T-helper 1 cell treated with Interleukin-12 subunit alpha and Interleukin-12 subunit beta and Interleukin-4 antibody, amounts not matched to agents 30 ng/mL and 1 ng/mL, for 36 hours (primary cell): ENCODE measurements at regions not wholly inside any gene's neighbourhood (a gene's known extent, or its start where the extent isn't known, plus 50 kb on each side); places are given as distances from the start of the nearest gene placed in this dataset.

ENCODE experiments used
- intact Hi-C: fragments of 100-400 bp; cut with micrococcal nuclease; formaldehyde crosslinking; loops from one replicate; pipeline ENCODE4 v1.15.1; 2024

- intact Hi-C loops: no loop called here
Observed at GRCh38 chr5:51449026-51449425, 65.8 kb downstream of the ISL1 start.

DNA sequence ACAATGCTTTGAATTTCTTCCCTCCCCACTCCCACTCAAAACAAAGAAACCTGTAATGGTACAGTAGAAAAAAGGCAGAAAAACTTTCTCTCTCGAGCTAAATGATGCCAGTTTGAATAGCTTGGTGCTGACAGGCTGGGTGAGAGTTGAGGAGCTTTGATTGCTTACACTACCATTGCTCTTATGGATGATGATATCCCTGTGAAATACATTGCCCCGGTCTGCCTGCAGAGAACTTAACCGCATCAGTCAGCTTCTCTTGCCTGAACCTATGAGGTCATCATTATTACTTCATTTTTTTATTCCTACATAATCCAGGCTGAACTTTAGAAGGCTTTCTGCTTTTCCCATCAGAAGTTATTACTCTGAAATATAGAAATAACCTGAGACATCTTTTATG is 69.3 kb downstream of the ISL1 start:
- intact Hi-C loops: no loop called here

DNA sequence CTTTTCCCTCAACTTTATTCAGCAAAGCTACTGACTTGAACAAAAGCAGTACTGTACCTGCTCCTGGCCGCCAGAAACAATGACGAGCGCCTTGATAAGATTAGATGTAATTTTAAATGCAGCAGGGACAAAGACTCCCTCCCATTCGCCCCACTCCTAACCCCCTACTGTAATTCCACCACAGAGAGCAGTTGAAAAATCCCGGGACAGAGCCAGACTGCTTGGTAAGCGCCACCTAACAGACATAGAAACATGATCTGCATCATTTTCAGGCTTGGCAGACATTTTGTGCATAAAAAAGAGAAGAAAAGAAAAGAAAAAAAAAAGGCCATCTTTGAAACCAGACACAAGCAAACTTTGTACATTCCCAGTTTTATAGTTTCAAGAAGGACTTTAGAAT is 81.9 kb downstream of the ISL1 start:
- intact Hi-C loops: no loop called here

- intact Hi-C loops: no loop called here
Observed at GRCh38 chr5:51466214-51466613, 83.0 kb downstream of the ISL1 start.

DNA sequence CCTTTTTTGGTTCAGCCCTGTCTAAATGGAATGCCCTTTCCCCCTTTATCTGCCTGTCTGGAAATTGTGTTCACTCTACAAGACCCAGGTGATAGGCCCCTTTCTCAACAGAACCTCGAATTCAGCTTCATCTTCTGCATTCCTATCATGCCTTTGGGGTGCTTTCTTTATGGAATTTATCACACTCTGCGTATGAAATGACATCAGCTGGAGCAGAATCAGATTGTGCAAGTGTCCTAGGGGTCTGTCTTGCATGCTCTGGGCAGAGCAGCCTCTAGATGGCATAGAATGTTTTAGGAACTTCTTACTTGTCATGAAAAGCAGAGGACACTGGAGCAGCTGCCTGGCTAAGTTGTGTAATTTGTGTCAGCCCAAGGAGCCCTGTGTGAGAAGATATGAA is 84.9 kb downstream of the ISL1 start:
- intact Hi-C loops: no loop called here

DNA sequence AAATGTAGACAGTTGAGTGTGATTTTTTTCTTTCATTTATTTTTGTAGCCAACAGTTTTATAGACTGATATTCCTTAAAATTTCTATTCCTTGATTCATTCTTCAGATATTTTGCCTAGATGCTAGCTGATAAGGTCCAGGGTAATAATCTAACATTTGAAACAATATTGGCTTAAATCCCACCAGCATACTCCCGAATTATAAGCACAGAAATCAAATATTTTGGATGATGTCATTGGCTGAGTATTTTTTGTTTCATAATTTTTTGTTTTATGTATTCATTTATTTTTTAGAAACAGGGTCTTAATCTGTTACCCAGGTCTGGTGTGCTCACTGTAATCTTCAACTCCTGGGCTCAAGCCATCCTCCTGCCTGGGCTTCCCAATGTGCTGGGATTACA is 88.4 kb downstream of the ISL1 start:
- intact Hi-C loops: no loop called here

- intact Hi-C loops: no loop called here
Observed at GRCh38 chr5:51472472-51472871, 89.2 kb downstream of the ISL1 start.

- intact Hi-C loops: no loop called here
Observed at GRCh38 chr5:51475628-51476027, 92.4 kb downstream of the ISL1 start.

- intact Hi-C loops: no loop called here
Observed at GRCh38 chr5:51476431-51476830, 93.2 kb downstream of the ISL1 start.

DNA sequence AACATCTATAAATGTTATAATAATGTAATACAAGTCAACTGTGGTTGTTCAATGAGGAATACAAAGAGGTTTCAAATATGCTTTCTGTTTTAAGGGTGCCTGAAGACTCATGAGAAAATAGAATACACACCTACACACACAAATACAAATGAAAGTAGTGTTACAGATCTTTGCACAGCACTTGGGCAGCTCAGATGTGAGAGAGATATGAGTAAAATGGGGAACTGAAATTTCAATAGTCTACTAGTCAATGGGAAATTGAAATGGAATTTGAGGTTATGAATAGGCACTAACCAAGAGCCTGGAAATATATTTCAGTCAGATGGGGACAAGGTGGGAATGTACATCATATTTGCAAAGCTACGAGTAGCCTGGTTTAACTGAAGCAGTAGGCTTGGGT is 96.6 kb downstream of the ISL1 start:
- intact Hi-C loops: loop anchor here (5.0 kb wide), 1 partner anchor 48 kb away; no protein-coding TSS in a partner anchor

DNA sequence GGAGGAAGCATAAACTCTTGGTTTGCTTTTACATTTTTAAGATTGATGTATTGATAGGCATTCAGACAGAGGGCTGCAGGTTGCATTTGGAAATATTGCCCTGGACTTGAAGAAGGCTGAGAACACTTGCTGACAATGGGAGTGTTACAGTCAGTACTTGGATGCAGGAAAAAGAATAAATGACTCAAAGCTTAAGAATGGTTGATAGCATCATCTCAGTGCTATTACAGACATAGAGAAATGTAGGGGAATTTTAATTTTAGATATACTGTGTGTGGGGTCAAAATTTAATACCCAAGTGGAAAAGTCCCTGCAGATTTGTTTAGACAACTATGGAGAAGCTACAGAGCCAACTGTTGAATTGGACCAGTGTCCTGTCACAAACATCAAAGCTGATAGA is 101.1 kb downstream of the ISL1 start:
- intact Hi-C loops: loop anchor here (5.0 kb wide), 1 partner anchor 52 kb away; no protein-coding TSS in a partner anchor

- intact Hi-C loops: no loop called here
Observed at GRCh38 chr5:51486158-51486557, 102.9 kb downstream of the ISL1 start.

- intact Hi-C loops: no loop called here
Observed at GRCh38 chr5:51487952-51488351, 104.7 kb downstream of the ISL1 start.

DNA sequence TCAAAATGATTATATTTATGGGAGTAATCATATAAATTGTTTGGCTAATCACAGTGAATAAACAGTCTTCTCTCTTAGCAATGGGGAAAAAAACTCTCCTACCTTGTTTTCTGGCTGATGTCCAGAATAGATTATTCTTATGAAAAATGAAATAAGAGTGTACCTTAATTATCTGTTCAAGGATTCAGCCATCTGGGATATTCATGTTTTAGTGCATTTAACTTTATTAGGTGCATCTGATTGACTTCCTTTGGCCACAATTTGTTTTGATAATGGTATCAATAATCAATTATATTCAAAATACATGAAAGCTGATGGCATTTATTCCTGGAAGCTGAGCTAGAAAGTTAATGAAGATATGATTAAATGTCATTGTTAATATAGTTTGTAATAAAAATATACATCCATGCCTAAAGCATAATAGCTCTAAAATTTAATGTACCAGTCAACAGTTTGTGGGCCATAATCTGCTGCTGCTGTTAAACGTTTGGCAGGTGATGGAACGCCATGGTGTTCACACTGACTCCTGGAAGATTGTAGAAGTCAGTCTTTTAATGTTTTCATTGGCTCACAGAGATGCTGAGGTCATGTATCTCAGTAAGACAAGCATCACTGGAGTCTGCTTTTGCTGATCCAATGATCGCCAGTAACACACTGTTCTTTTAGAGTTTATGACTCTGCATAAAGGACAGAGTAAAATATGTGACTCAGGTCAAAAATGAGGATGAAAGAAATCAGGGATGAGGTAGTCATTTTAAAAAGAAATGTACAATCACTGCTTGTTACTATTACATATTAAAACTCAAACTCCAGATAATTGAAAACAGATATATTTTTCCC is 105.8 kb downstream of the ISL1 start:
- intact Hi-C loops: no loop called here

DNA sequence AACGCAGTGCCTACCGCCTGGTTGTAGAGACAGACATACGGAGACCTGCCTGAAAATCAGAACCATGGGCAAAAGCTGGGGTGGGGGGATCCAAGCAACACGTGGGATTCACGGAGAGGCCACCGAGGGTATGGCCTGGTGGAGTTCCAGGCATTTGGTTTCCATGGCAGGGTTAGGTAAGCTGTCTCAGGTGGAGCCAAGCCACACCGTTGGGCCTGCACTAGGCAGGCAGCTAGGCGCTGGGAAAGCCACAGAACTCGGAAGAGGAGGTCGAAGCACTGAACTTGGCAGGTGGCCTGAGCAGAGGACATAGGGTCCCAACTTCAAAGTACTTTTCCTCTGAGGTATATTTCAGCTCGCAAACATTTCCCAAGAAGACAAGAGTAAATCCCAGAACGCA is 111.6 kb downstream of the ISL1 start:
- intact Hi-C loops: no loop called here

DNA sequence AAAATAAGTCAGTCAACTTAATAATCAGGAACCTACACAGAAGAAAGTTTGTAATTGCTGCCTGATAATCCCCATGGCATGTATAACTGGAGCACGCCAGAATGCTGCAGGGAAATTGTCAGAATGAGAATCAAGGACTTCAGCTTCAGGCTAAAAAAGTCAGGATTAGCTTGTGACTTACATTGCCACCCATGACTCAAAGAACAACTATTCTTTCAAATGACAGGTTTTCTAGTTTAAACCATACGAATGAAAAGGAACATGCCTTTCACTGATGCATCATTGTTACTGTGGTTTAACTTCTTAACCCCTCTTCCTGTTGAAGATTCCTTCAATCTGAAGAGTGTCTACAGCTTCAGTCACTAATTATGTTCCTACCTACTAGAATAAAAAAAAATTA is 112.4 kb downstream of the ISL1 start:
- intact Hi-C loops: no loop called here

DNA sequence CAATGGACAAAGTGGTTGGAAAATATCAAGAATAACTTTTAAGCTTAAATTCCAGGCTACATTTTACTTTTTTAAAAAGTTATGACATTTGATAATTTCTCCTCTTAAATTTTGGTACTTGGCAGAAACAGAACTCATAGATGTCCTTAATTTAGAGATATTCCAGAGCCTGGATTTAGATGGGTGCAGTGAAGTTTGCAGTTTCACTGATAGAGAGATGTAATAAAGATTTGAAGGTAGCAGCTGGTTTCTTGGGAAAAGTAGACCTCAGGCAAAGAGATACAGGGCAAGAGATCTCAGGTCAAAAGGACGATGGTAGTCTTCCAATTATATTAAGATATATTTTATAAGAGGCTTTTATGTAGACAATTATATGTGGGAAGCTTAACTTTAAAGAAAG is 134.6 kb downstream of the ISL1 start:
- intact Hi-C loops: no loop called here

GRCh38 chr5:51518607-51519006 is 135.4 kb downstream of the ISL1 start:
- intact Hi-C loops: no loop called here

DNA sequence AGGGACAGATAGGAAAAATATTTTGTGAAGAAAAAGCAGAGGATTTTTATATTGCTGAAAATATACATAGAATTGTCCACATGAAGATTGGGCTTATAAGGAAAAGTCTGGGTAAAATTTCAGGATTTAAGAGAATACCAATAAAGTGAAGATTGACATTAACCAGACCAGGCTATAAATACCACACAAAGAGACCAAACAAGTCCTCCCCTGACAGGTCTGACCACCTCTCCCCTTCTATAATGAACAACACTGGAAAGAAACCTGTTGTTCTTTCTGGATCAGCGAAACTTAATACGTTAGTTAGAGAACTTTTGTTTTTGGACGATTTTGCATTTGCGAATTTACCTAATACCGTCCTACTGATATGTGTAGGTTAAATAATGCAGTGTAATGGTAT is 138.3 kb downstream of the ISL1 start:
- intact Hi-C loops: loop anchor here (5.0 kb wide), 1 partner anchor 46 kb away; no protein-coding TSS in a partner anchor

DNA sequence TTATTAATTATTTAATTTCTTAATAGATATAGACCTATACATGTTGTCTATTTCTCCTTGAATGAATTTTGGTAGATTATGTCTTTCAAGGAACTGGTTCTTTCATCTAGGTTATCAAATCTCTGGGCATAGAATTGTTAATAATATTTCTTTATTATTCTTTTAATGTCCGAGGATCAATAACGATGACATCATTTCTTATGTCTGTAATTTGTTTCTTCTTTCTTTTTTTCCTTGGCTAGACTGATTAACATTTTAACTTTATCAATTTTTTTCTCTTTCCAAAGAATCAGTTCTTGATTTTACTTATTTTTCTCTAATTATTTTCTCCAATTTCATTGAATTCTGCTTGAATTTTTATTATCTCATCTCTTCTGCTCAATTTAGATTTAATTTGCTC is 156.0 kb downstream of the ISL1 start:
- intact Hi-C loops: no loop called here

GRCh38 chr5:51544031-51544785 is 161.0 kb downstream of the ISL1 start:
- intact Hi-C loops: no loop called here

DNA sequence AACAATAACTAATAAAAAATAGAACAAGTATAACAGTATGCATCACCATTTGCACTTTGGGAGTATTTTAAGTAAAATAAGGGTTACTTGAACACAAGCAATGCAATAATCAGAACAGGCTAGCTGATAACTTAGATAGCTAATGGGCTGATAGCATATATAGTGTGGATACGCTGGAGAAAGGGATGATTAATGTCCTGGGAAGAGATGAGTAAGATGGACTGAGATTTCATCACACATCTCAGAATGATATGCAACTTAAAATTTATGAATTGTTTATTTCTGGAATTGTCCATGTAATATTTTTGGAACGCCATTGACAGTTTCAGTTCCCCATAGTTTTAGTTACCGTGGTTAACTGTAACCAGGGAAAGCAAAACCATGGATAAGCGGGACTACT is 173.6 kb downstream of the ISL1 start:
- intact Hi-C loops: no loop called here

DNA sequence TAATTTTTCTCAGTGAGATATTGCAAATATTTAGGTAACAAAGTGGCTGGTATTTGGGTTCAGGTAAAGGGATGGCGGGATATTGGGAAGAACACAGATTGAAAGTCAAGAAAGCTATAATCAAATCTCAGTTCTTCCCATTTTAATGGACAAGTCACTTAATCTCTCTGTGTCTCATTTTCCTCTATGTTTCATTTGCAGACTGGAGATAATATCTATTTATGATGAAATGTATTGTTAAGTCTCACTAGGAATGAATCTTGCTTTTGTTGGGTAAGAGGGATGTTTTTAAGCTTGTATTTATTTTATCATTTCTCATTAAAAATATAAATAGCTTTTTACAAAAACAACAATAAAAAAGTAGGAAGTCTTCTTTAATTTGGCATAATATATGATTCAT is 175.4 kb downstream of the ISL1 start:
- intact Hi-C loops: no loop called here
